GM19463 (cell line): ENCODE measurements at regions not wholly inside any gene's neighbourhood (a gene's known extent, or its start where the extent isn't known, plus 50 kb on each side); places are given as distances from the start of the nearest gene placed in this dataset.

Experiments
- ATAC-seq: cut with Tn5 transposase; IDR thresholded peaks from one replicate; pipeline ENCODE4 v1.9.1; 2021; ENCODE audit warnings: mild to moderate bottlenecking, moderate library complexity; ENCODE audit not compliant: unreplicated experiment

DNA sequence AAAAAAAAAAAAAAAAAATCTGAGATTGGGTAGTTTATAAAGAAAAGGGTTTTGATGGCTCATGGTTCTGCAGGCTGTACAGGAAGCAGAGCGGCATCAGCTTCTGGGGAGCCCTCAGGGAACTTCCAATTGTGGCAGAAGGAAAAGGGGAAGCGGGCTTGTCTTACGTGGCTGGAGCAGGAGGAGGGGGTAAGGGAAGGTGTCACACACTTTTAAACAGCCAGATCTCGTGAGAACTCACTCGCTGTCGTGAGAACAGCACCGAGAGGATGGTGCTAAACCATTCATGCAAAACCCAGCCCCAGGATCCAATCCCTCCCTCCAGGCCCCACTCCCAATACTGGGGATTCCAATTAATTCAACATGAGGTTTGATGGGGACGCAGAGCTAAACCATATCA is 806.2 kb downstream of the TBC1D22A start:
- ATAC-seq, result no peak

DNA sequence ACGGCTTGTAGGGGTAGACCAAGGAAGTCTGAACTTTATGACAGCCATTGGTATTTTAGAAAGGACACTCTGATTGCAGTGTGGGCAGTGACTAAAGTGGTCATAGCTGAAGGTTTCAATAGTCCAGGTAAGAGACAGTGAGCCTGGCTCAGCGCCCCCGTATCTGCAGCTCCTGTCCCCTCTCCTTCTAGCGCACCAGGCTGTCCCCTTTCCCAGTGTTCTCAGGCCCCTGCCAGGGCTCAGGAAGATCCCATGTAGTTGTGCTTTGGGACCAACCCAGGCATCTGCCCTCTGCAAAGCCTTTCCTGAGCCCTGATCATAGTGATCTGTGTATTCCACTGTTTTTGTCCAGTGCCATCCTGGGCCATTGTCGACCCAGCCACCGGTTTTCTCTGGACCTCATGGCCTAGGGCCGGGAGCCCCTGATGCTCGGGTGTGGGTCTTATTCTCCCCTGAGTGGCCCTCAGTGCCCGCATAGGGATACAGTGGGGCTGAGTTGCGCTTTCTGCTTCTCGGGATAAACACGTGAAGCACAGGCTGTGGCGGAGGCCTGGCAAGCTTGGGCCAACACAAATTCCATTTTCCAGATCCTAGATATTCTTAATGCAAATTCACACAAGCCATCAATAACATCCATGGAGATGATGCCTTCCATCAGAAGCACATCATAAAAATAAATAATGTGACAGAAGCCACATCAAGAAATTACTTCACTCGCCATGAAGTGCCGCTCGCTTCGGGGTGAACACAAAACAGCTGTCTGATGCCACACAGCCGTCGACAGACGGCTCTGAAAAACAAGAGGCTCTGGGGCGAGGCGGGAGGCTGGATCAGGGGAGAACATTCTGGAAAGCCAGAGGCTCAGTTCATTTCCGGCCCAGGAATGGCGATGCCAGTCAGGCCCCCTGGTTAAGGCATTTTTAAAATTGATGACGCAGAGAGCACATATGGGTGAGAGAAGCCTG is 805.0 kb downstream of the TBC1D22A start:
- no peak for ATAC-seq

DNA sequence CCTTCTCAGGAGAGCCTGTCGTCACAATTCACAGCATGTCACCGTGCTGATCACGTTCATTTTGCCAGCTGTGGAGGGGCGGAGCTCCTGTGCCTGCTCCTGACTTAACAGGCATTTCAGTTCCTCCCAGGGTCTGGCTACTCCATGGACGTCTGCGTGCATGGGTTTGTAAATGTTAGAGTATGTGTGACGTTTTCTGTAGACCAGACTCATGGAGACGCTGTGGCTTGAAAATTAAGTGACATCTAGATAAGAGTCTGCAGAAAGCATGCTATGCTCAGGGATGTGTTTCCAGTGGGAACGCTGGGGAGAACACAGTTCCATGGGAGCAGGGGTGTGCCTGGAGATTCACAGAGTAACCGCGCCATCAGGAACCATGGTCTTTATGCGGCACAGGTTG is 804.0 kb downstream of the TBC1D22A start:
- no peak for ATAC-seq

- ATAC-seq, result no peak
Measured at GRCh38 chr22:47565607-47566006, 803.2 kb downstream of the TBC1D22A start.

DNA sequence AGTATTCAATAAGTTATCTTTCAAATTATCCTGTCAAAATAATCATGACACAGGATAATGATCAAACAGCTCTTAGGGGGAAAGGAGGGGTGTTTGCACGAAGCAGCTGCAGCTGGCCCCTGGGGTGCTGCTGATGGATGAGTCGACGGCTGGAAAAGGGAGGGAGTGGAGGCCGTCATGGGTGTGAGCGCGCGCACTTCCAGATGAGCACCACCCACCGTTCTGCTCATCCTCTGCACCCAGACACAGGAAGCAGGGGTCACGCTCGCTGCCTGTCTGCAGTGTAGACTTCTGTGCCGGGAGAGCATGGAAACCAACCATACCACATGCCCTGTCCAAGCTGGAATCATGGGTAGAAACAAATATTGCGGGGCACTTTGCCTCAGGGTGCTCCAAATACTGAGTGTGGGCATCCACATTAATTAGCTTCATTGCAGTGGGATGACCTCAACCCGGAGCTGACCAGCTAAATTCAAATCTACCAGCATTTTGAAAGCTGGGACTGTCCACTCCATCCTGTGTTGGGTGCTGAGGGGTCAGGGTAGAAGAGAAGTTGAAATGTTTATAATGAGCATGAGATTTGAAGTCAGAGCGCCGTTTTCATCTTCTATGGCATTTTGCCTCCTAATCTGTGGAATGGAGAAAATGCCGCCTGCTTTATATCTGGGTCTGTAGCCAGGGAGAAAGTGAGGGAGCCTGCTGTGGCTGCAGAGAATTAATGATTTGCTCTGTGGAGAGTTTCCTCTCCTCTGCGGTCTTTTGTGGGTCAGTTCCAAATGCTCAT is 802.4 kb downstream of the TBC1D22A start:
- no peak for ATAC-seq

DNA sequence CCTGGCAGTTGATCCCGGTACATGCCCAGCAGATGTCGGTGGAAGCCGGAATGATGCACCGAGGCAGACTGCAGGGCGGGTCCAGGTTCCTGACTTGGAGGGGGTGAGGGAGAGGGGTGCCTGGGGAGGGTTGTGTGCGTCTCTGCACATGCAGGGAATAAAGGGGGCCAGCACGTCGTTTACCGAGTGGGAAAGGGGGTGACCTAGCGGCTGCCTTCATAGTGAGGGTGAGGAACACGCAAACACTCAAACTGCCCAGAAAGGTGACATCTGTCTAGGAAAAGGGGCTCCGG is 801.7 kb downstream of the TBC1D22A start:
- ATAC-seq, result no peak

GRCh38 chr22:47563406-47564157 is 801.1 kb downstream of the TBC1D22A start:
- no peak for ATAC-seq

- no peak for ATAC-seq
Measured at GRCh38 chr22:47561766-47562165, 799.3 kb downstream of the TBC1D22A start.

- no peak for ATAC-seq
Measured at GRCh38 chr22:47561115-47561675, 798.7 kb downstream of the TBC1D22A start.

- no peak for ATAC-seq
Measured at GRCh38 chr22:47558828-47559700, 796.6 kb downstream of the TBC1D22A start.

DNA sequence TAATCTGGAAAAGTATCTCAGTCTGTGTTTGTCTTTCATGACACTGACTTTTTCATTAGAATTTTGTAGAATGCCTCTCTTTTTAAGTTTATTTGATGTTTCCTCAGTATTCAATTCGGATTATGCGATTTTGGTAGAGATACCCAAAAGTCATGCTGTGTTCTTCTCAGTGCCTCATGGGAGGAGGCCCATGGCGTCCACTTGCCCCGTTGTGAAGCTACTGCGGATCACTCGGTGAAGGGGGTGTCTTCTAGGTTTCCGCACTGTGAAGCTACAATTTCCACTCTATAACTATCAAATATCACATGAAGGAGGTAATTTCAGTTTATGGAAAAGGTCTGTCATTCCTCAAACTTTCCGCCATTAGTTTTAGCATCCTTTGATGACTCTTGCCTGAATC is 794.0 kb downstream of the TBC1D22A start:
- no peak for ATAC-seq

DNA sequence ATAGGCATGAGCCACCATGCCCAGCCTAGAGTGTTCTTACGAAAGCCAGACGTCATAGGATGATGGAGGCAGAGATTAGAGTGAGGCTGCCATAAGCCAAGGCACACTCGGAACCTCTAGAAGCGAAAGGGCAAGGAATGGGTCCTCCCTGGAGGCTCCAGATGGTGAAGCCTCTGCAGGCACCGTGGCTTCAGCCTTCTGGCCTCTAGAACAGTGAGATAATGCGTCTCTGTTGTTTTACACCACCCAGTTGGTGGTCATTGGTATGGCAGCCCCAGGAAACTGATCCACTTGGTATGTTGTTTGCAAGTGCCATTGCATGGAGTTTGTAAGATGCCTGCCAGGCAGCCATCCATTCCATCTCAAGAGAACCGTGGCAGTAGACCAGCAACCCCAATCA is 791.0 kb downstream of the TBC1D22A start:
- no peak for ATAC-seq

- ATAC-seq, result no peak
Measured at GRCh38 chr22:47552541-47553205, 790.2 kb downstream of the TBC1D22A start.

DNA sequence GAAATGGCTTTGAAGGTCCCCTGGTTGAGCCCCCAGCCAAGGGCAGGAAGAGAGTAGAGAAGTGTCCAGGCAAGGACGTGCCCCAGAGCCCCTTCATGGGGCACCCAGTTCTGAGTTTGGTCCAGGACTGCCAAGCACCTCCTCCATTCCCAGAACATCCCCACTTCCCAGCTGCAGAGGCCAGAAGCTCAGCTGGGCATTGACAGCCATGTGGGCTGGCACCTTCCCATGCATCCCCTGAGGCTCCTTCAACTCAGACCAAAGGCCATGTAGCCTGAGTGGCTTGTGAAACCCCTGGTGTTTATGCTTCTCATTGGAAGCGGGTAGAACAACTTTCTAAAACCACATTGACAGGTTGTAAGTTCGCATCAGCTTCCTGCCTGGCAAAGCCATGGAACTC is 789.6 kb downstream of the TBC1D22A start:
- no peak for ATAC-seq

GRCh38 chr22:47551431-47551775 is 789.0 kb downstream of the TBC1D22A start:
- no peak for ATAC-seq

DNA sequence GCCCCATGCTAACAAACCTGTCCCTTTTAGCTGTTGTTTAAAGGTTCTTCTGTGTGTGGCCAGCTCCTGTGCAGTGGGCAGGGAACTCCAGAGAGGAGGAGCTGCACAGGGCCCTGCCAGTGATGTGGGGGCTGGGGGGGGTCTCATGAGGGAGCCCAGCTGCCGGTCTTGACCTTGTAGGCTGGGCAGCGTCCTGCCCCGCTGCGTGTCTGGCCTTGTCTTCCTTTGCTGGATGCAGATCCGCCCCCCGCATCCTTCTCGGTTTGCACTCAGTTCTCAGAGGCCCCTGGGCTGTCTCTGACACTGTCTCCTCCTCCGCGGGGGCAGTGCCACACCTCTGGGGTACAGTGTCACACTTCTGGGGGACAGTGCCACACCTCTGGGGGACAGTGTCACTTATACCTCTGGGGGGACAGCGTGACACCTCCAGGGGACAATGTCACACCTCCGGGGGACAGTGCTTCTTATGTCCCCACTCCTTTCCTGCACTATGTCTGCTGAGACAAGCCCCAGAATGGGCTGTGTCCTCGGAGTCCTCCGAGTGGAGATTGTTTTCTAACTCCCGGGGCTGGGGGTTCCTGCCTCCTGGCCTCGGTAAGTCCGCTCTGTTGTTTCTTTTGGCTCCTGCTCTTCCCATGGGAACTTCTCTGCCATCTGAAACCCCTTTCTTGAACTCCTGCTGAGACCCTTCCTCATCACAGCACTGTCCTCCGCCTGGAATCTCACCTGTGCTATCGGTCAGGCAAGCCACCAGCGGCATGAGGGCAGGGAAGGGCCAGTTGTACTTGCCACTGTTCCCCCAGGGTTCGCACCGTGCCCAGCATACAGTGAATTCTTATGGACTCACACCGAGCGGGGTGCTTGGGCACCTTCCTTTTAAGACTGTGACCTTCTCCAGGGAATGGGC is 788.3 kb downstream of the TBC1D22A start:
- ATAC-seq, result no peak

GRCh38 chr22:47549741-47550340 is 787.4 kb downstream of the TBC1D22A start:
- ATAC-seq, result no peak
